ENCODE measurements at regions not wholly inside any gene's neighbourhood (a gene's known extent, or its start where the extent isn't known, plus 50 kb on each side); places are given as distances from the start of the nearest gene placed in this dataset.

DNA sequence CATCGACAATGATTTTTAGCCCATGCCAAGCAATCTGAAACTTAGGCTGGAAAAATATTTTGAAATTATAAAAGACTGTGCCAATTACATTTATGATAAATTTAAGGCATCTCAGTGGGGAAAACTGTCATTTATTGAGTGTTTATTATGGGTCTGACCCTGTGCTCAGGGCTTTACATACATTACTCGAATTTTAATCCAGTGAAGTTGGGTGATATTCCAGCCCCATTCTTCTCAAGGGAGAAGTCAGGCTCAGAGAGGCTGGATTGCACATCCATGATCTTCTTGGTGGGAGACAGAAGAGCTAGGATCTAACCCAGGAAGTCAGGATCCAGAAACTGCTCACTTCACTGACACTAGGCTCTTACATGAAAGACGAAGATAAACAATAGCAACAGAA lies 260.8 kb downstream of the QDPR start:
- Histone ChIP-seq H2BK15ac (ENCODE audit: low read depth, poor library complexity, severe bottlenecking) (no peak overlapping the region), H2BK12ac (ENCODE audit: low read length in 2 of 2) (no peak overlapping the region), H4K8ac (ENCODE audit: low read length) (no peak overlapping the region), H2BK5ac (ENCODE audit: low read depth, low read length, poor library complexity, severe bottlenecking) (no peak overlapping the region), H3K9me3 (ENCODE audit: control insufficient read depth, low read length) (no peaks in the 10 kb centered on the region), H3K14ac (ENCODE audit: low read length in 2 of 2) (no peak overlapping the region), H2BK120ac (ENCODE audit: low read depth, low read length) (no peak overlapping the region), H3K4ac (ENCODE audit: low read depth in 1 of 2, low read length in 2 of 2) (no peak overlapping the region), H3K27me3 (ENCODE audit: control insufficient read depth in 1 of 2, insufficient read depth in 1 of 2, low read length in 2 of 2) (no peaks in the 10 kb centered on the region), H3K23ac (ENCODE audit: low read length in 2 of 2) (no peak overlapping the region), H4K91ac (ENCODE audit: low read length) (no peak overlapping the region), H3K79me1 (replicated peaks; ENCODE audit: low read length, poor library complexity, severe bottlenecking) (no peaks in the 10 kb centered on the region), H2AK5ac (ENCODE audit: low read length, severe bottlenecking) (no peak overlapping the region), H3K9ac (ENCODE audit: low read length) (no peak overlapping the region), H3K36me3 (ENCODE audit: control insufficient read depth in 1 of 2, insufficient read depth in 2 of 2, low read depth in 1 of 2, low read length in 2 of 2) (no peaks in the 10 kb centered on the region), H3K4me3 (ENCODE audit: insufficient read depth in 1 of 2, low read depth in 1 of 2, low read length in 2 of 2) (no peak overlapping the region), H3K18ac (ENCODE audit: low read depth in 1 of 2, low read length in 2 of 2) (no peak overlapping the region), H3K4me1 (ENCODE audit: control insufficient read depth, insufficient read depth, low read depth, low read length) (no peaks in the 10 kb centered on the region), H3K4me2 (ENCODE audit: low read length, poor library complexity, severe bottlenecking) (no peak overlapping the region), H3K27ac (ENCODE audit: low read length, poor library complexity, severe bottlenecking) (no peak overlapping the region), H2AFZ (ENCODE audit: low read depth, low read length) (no peak overlapping the region)
- DNase-seq, result no peak
- 84% methylated on average over 3 of the region's 3 CpGs for WGBS

DNA sequence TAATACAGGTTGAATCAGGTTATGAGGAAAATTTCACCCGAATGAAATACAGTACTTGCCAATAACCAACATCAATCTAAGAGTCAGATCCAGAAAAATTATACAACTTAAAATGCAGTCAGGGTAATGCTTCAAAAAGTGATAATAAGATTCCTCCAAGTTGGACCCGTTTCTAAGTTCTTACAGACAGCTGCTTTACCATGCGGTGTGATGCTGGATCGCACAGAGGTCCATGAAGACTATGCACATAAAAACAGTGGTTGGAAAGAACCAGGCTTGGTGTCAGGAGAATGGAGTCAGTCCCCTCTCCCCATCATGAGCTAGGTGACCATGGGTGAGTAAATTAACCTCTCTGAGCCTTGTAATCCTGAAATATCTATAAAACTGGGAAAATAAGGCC lies 261.3 kb downstream of the QDPR start:
- no peaks in the 10 kb centered on the region for H3K79me1 ChIP-seq (replicated peaks; ENCODE audit: low read length, poor library complexity, severe bottlenecking)
- no peak overlapping the region for H3K4me2 ChIP-seq (ENCODE audit: low read length, poor library complexity, severe bottlenecking)
- no peak overlapping the region for H3K27ac ChIP-seq (ENCODE audit: low read length, poor library complexity, severe bottlenecking)
- H2BK120ac ChIP-seq (ENCODE audit: low read depth, low read length), result no peak overlapping the region
- H3K4ac ChIP-seq (ENCODE audit: low read depth in 1 of 2, low read length in 2 of 2), result no peak overlapping the region
- no peak overlapping the region for H2AK5ac ChIP-seq (ENCODE audit: low read length, severe bottlenecking)
- 96% methylated on average over 3 of the region's 4 CpGs for WGBS
- H3K36me3 ChIP-seq (ENCODE audit: control insufficient read depth in 1 of 2, insufficient read depth in 2 of 2, low read depth in 1 of 2, low read length in 2 of 2), result no peaks in the 10 kb centered on the region
- H3K23ac ChIP-seq (ENCODE audit: low read length in 2 of 2), result no peak overlapping the region
- no peak overlapping the region for H2AFZ ChIP-seq (ENCODE audit: low read depth, low read length)
- no peaks in the 10 kb centered on the region for H3K9me3 ChIP-seq (ENCODE audit: control insufficient read depth, low read length)
- H3K4me3 ChIP-seq (ENCODE audit: insufficient read depth in 1 of 2, low read depth in 1 of 2, low read length in 2 of 2), result no peak overlapping the region
- H3K9ac ChIP-seq (ENCODE audit: low read length), result no peak overlapping the region
- H3K18ac ChIP-seq (ENCODE audit: low read depth in 1 of 2, low read length in 2 of 2), result peak overlapping the region in 1 of 2 experiments; percentile 34
- H2BK5ac ChIP-seq (ENCODE audit: low read depth, low read length, poor library complexity, severe bottlenecking), result no peak overlapping the region
- no peak overlapping the region for H2BK12ac ChIP-seq (ENCODE audit: low read length in 2 of 2)
- no peak overlapping the region for H4K8ac ChIP-seq (ENCODE audit: low read length)
- H4K91ac ChIP-seq (ENCODE audit: low read length), result no peak overlapping the region
- H3K14ac ChIP-seq (ENCODE audit: low read length in 2 of 2), result no peak overlapping the region
- no peak overlapping the region for H2BK15ac ChIP-seq (ENCODE audit: low read depth, poor library complexity, severe bottlenecking)
- H3K27me3 ChIP-seq (ENCODE audit: control insufficient read depth in 1 of 2, insufficient read depth in 1 of 2, low read length in 2 of 2), result no peaks in the 10 kb centered on the region
- DNase-seq, result no peak
- H3K4me1 ChIP-seq (ENCODE audit: control insufficient read depth, insufficient read depth, low read depth, low read length), result no peaks in the 10 kb centered on the region

DNA sequence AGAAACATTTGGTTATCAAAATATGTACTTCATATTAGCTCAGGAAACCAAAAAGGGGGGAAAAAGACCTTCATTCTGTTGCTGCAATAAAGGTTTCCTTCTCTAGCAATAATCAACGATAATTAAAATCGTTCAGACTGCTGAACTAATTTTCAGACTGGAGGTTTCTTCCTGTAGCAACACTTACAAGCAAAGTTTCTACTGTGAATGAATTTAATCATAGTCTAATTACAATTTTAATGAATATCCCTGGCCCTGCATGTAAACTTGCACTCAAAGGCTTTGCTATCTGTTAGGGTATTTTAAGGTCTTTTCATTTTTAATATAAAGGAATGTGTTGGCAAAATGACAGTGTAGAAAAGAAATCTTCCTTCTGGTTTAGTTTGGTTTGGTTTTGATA lies 265.2 kb downstream of the QDPR start:
- H2BK120ac ChIP-seq (ENCODE audit: low read depth, low read length), result no peak overlapping the region
- H3K4me3 ChIP-seq (ENCODE audit: insufficient read depth in 1 of 2, low read depth in 1 of 2, low read length in 2 of 2), result no peak overlapping the region
- H4K91ac ChIP-seq (ENCODE audit: low read length), result no peak overlapping the region
- no peak overlapping the region for H2BK15ac ChIP-seq (ENCODE audit: low read depth, poor library complexity, severe bottlenecking)
- H2BK12ac ChIP-seq (ENCODE audit: low read length in 2 of 2), result no peak overlapping the region
- no peak overlapping the region for H2AFZ ChIP-seq (ENCODE audit: low read depth, low read length)
- no peak overlapping the region for H3K27ac ChIP-seq (ENCODE audit: low read length, poor library complexity, severe bottlenecking)
- H3K4ac ChIP-seq (ENCODE audit: low read depth in 1 of 2, low read length in 2 of 2), result no peak overlapping the region
- no peak for DNase-seq
- H4K8ac ChIP-seq (ENCODE audit: low read length), result no peak overlapping the region
- no peaks in the 10 kb centered on the region for H3K9me3 ChIP-seq (ENCODE audit: control insufficient read depth, low read length)
- H3K14ac ChIP-seq (ENCODE audit: low read length in 2 of 2), result no peak overlapping the region
- H3K4me2 ChIP-seq (ENCODE audit: low read length, poor library complexity, severe bottlenecking), result no peak overlapping the region
- H3K4me1 ChIP-seq (ENCODE audit: control insufficient read depth, insufficient read depth, low read depth, low read length), result no peaks in the 10 kb centered on the region
- no peaks in the 10 kb centered on the region for H3K36me3 ChIP-seq (ENCODE audit: control insufficient read depth in 1 of 2, insufficient read depth in 2 of 2, low read depth in 1 of 2, low read length in 2 of 2)
- 100% methylated on average over 1 of the region's 2 CpGs for WGBS
- no peak overlapping the region for H3K9ac ChIP-seq (ENCODE audit: low read length)
- no peak overlapping the region for H2AK5ac ChIP-seq (ENCODE audit: low read length, severe bottlenecking)
- H2BK5ac ChIP-seq (ENCODE audit: low read depth, low read length, poor library complexity, severe bottlenecking), result no peak overlapping the region
- no peak overlapping the region for H3K23ac ChIP-seq (ENCODE audit: low read length in 2 of 2)
- no peak overlapping the region for H3K18ac ChIP-seq (ENCODE audit: low read depth in 1 of 2, low read length in 2 of 2)
- H3K79me1 ChIP-seq (replicated peaks; ENCODE audit: low read length, poor library complexity, severe bottlenecking), result no peaks in the 10 kb centered on the region
- H3K27me3 ChIP-seq (ENCODE audit: control insufficient read depth in 1 of 2, insufficient read depth in 1 of 2, low read length in 2 of 2), result no peaks in the 10 kb centered on the region

DNA sequence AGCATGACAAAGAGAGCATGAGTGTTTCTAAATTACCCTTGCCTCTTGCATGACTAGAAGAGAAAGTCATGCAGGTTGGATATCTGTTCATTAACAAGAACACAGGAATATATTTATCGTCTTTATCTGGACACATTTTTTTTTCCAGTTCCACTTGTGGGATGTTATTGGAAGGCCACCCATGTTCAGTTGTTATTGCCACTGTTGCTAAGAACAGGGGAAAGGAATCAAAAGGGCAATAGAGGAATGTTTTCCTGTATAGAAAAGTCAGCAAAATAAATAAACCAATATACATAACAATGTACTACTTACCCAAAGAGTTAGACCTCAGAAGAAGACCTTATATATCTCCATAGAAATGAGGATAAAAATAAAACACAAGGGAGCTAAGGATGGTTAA lies 270.1 kb downstream of the QDPR start:
- H3K4ac ChIP-seq (ENCODE audit: low read depth in 1 of 2, low read length in 2 of 2), result no peak overlapping the region
- no peak overlapping the region for H3K4me3 ChIP-seq (ENCODE audit: insufficient read depth in 1 of 2, low read depth in 1 of 2, low read length in 2 of 2)
- DNase-seq, result no peak
- WGBS, result no CpG with 5 or more reads among the region's 1 CpG
- no peaks in the 10 kb centered on the region for H3K79me1 ChIP-seq (replicated peaks; ENCODE audit: low read length, poor library complexity, severe bottlenecking)
- no peaks in the 10 kb centered on the region for H3K27me3 ChIP-seq (ENCODE audit: control insufficient read depth in 1 of 2, insufficient read depth in 1 of 2, low read length in 2 of 2)
- H3K9ac ChIP-seq (ENCODE audit: low read length), result no peak overlapping the region
- no peak overlapping the region for H3K4me2 ChIP-seq (ENCODE audit: low read length, poor library complexity, severe bottlenecking)
- no peak overlapping the region for H2BK5ac ChIP-seq (ENCODE audit: low read depth, low read length, poor library complexity, severe bottlenecking)
- H2AK5ac ChIP-seq (ENCODE audit: low read length, severe bottlenecking), result no peak overlapping the region
- no peak overlapping the region for H2AFZ ChIP-seq (ENCODE audit: low read depth, low read length)
- H3K4me1 ChIP-seq (ENCODE audit: control insufficient read depth, insufficient read depth, low read depth, low read length), result no peaks in the 10 kb centered on the region
- H3K18ac ChIP-seq (ENCODE audit: low read depth in 1 of 2, low read length in 2 of 2), result no peak overlapping the region
- H3K36me3 ChIP-seq (ENCODE audit: control insufficient read depth in 1 of 2, insufficient read depth in 2 of 2, low read depth in 1 of 2, low read length in 2 of 2), result no peaks in the 10 kb centered on the region
- H4K8ac ChIP-seq (ENCODE audit: low read length), result no peak overlapping the region
- H3K14ac ChIP-seq (ENCODE audit: low read length in 2 of 2), result no peak overlapping the region
- H3K27ac ChIP-seq (ENCODE audit: low read length, poor library complexity, severe bottlenecking), result no peak overlapping the region
- no peaks in the 10 kb centered on the region for H3K9me3 ChIP-seq (ENCODE audit: control insufficient read depth, low read length)
- H2BK15ac ChIP-seq (ENCODE audit: low read depth, poor library complexity, severe bottlenecking), result no peak overlapping the region
- H2BK12ac ChIP-seq (ENCODE audit: low read length in 2 of 2), result no peak overlapping the region
- H3K23ac ChIP-seq (ENCODE audit: low read length in 2 of 2), result no peak overlapping the region
- H2BK120ac ChIP-seq (ENCODE audit: low read depth, low read length), result no peak overlapping the region
- no peak overlapping the region for H4K91ac ChIP-seq (ENCODE audit: low read length)

All from mesenchymal stem cell (in vitro differentiated cells and primary cell).